ENCODE measurements at regions not wholly inside any gene's neighbourhood (a gene's known extent, or its start where the extent isn't known, plus 50 kb on each side); places are given as distances from the start of the nearest gene placed in this dataset.

GRCh38 chr2:204470621-204471196 is 74.6 kb upstream of the PARD3B start (continued):
- TF ChIP-seq ZNF317 (CRISPR knock-in tag; IDR thresholded peaks at IDR 0.05; ENCODE audit: borderline replicate concordance, low read depth) = no peak
- TF ChIP-seq ZNF396 (CRISPR knock-in tag; IDR thresholded peaks at IDR 0.05; ENCODE audit: borderline replicate concordance) = no peak
- TF ChIP-seq FOXK1 (CRISPR knock-in tag; IDR thresholded peaks at IDR 0.05) = no peak
- no peak for TF ChIP-seq TEAD4 (CRISPR knock-in tag; IDR thresholded peaks at IDR 0.05)

GRCh38 chr2:204472375-204472774 is 72.9 kb upstream of the PARD3B start:
- no peaks in the 10 kb centered on the region for H3K9me3 Mint-ChIP-seq
- DNase-seq (ENCODE audit: low spot score) = no peak
- no peak for TF ChIP-seq ZNF396 (CRISPR knock-in tag; IDR thresholded peaks at IDR 0.05; ENCODE audit: borderline replicate concordance)
- no peak for TF ChIP-seq MYBL2 (CRISPR knock-in tag; IDR thresholded peaks at IDR 0.05)
- no peak for TF ChIP-seq ZNF232 (CRISPR knock-in tag; IDR thresholded peaks at IDR 0.05)
- TF ChIP-seq SOX15 (CRISPR knock-in tag; IDR thresholded peaks at IDR 0.05) = no peak
- TF ChIP-seq STAT6 (CRISPR knock-in tag; conservative IDR thresholded peaks at IDR 0.05; ENCODE audit: low read depth) = no peak
- TF ChIP-seq CREB1 (CRISPR knock-in tag; IDR thresholded peaks at IDR 0.05) = no peak
- TF ChIP-seq, protein P1, sequence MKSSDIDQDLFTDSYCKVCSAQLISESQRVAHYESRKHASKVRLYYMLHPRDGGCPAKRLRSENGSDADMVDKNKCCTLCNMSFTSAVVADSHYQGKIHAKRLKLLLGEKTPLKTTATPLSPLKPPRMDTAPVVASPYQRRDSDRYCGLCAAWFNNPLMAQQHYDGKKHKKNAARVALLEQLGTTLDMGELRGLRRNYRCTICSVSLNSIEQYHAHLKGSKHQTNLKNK (CRISPR knock-in tag; IDR thresholded peaks at IDR 0.05) = no peak
- TF ChIP-seq, protein P2, sequence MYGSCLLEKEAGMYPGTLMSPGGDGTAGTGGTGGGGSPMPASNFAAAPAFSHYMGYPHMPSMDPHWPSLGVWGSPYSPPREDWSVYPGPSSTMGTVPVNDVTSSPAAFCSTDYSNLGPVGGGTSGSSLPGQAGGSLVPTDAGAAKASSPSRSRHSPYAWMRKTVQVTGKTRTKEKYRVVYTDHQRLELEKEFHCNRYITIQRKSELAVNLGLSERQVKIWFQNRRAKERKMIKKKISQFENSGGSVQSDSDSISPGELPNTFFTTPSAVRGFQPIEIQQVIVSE (CRISPR knock-in tag; IDR thresholded peaks at IDR 0.05; ENCODE audit: borderline replicate concordance) = no peak
- no peak for TF ChIP-seq ZBTB21 (CRISPR knock-in tag; IDR thresholded peaks at IDR 0.05; ENCODE audit: borderline replicate concordance)
- TF ChIP-seq HMGA2 (CRISPR knock-in tag; IDR thresholded peaks at IDR 0.05) = no peak
- no peak for TF ChIP-seq ZNF671 (CRISPR knock-in tag; IDR thresholded peaks at IDR 0.05)
- no peak for TF ChIP-seq ZNF263 (CRISPR knock-in tag; IDR thresholded peaks at IDR 0.05; ENCODE audit: low read depth)
- TF ChIP-seq USF2 (CRISPR knock-in tag; IDR thresholded peaks at IDR 0.05) = no peak
- H3K4me1 Mint-ChIP-seq = no peaks in the 10 kb centered on the region
- ATAC-seq = no peak
- no peak overlapping the region for H3K27ac Mint-ChIP-seq
- H3K4me3 Mint-ChIP-seq = no peak overlapping the region
- no peaks in the 10 kb centered on the region for H3K36me3 Mint-ChIP-seq
- POLR2A ChIA-PET = no interaction called here
- CTCF ChIA-PET = no interaction called here
- H3K27me3 Mint-ChIP-seq (ENCODE audit: low read depth) = no peaks in the 10 kb centered on the region

DNA sequence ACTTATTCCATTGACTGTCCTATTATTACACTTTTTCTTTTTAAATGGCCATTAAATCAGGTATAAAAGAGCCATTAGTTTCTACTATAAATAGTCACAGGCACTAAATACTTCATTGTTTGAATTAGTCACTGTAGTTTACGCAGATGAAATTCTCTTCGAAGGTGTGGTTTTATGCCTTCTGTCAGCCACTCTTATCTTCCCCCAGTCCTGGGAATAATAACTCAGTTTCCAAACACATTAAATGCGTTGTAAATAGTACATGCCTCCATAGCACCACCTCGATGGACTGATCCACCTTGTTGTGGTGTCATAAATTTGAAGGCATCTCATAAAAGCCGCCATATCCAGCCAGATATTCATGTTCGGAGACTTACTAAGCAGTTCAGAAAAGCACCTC is 72.1 kb upstream of the PARD3B start:
- no peak overlapping the region for H3K4me3 Mint-ChIP-seq
- H3K36me3 Mint-ChIP-seq = no peaks in the 10 kb centered on the region
- ChIA-PET POLR2A (interaction anchor here (0.6 kb wide), 1 partner anchor 926 kb away, joined by 5 read pairs; no protein-coding TSS in a partner anchor), CTCF (no interaction called here)
- ATAC-seq (no peak), DNase-seq (ENCODE audit: low spot score) (no peak)
- H3K9me3 Mint-ChIP-seq = no peaks in the 10 kb centered on the region
- H3K27me3 Mint-ChIP-seq (ENCODE audit: low read depth) = no peaks in the 10 kb centered on the region
- no peaks in the 10 kb centered on the region for H3K4me1 Mint-ChIP-seq
- no peak overlapping the region for H3K27ac Mint-ChIP-seq
- TF ChIP-seq RORB (CRISPR knock-in tag; IDR thresholded peaks at IDR 0.05) (no peak), FOXJ3 (CRISPR knock-in tag; IDR thresholded peaks at IDR 0.05; ENCODE audit: borderline replicate concordance) (no peak), NR1H2 (CRISPR knock-in tag; IDR thresholded peaks at IDR 0.05) (no peak), STAT6 (CRISPR knock-in tag; conservative IDR thresholded peaks at IDR 0.05; ENCODE audit: low read depth) (no peak), E2F5 (CRISPR knock-in tag; IDR thresholded peaks at IDR 0.05) (no peak), TEAD4 (CRISPR knock-in tag; IDR thresholded peaks at IDR 0.05) (no peak)
- TF ChIP-seq, protein P1 (CRISPR knock-in tag; IDR thresholded peaks at IDR 0.05) = no peak
- TF ChIP-seq, protein P3, sequence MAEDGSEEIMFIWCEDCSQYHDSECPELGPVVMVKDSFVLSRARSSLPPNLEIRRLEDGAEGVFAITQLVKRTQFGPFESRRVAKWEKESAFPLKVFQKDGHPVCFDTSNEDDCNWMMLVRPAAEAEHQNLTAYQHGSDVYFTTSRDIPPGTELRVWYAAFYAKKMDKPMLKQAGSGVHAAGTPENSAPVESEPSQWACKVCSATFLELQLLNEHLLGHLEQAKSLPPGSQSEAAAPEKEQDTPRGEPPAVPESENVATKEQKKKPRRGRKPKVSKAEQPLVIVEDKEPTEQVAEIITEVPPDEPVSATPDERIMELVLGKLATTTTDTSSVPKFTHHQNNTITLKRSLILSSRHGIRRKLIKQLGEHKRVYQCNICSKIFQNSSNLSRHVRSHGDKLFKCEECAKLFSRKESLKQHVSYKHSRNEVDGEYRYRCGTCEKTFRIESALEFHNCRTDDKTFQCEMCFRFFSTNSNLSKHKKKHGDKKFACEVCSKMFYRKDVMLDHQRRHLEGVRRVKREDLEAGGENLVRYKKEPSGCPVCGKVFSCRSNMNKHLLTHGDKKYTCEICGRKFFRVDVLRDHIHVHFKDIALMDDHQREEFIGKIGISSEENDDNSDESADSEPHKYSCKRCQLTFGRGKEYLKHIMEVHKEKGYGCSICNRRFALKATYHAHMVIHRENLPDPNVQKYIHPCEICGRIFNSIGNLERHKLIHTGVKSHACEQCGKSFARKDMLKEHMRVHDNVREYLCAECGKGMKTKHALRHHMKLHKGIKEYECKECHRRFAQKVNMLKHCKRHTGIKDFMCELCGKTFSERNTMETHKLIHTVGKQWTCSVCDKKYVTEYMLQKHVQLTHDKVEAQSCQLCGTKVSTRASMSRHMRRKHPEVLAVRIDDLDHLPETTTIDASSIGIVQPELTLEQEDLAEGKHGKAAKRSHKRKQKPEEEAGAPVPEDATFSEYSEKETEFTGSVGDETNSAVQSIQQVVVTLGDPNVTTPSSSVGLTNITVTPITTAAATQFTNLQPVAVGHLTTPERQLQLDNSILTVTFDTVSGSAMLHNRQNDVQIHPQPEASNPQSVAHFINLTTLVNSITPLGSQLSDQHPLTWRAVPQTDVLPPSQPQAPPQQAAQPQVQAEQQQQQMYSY (CRISPR knock-in tag; IDR thresholded peaks at IDR 0.05) = no peak
